Ovary (tissue), 3 donors: ENCODE measurements at regions not wholly inside any gene's neighbourhood (a gene's known extent, or its start where the extent isn't known, plus 50 kb on each side); places are given as distances from the start of the nearest gene placed in this dataset.

ENCODE experiments used
- EP300 ChIP-seq: sonication (generic); formaldehyde crosslinking; IDR thresholded peaks from one replicate; pipeline ENCODE4 v1.6.1; 2017; ENCODE audit warnings: antibody characterized with exemption
- TF ChIP-seq, protein P1 (sequence below), 3 donors: fragments of 450-650 bp in 2 of 3; fragments of 200-600 bp in 1 of 3; IDR thresholded peaks; one replicate each; pipeline versions ENCODE4 v1.5.1 to v1.8.0; 2016 to 2022; ENCODE audit warnings: antibody characterized with exemption in 3 of 3, mild to moderate bottlenecking in 1 of 3
- donor health status: DM: no; HTN: no; CAD: no.

DNA sequence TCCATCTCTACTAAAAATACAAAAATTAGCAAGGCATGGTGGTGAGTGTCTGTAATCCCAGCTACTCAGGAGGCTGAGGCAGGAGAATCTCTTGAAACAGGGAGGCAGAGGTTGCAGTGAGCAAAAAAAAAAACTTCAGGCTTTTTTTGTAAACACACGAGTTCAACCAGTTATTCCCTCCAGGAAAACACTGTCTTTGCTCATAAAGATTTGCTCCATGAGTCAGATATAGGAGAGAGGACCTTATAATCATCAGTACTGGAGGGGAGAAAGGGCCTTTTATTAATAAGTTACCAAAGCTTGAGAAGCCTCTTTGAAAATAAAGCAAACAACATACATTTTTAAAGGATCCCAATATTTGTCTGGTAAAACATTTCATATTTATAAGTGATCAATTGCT, 110.7 kb downstream of the EFNB2 start:
- TF ChIP-seq, protein P1, sequence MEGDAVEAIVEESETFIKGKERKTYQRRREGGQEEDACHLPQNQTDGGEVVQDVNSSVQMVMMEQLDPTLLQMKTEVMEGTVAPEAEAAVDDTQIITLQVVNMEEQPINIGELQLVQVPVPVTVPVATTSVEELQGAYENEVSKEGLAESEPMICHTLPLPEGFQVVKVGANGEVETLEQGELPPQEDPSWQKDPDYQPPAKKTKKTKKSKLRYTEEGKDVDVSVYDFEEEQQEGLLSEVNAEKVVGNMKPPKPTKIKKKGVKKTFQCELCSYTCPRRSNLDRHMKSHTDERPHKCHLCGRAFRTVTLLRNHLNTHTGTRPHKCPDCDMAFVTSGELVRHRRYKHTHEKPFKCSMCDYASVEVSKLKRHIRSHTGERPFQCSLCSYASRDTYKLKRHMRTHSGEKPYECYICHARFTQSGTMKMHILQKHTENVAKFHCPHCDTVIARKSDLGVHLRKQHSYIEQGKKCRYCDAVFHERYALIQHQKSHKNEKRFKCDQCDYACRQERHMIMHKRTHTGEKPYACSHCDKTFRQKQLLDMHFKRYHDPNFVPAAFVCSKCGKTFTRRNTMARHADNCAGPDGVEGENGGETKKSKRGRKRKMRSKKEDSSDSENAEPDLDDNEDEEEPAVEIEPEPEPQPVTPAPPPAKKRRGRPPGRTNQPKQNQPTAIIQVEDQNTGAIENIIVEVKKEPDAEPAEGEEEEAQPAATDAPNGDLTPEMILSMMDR (IDR thresholded peaks at IDR 0.05) = no peak
- no peak for TF ChIP-seq EP300
